OCI-LY7 (cell line): ENCODE measurements at regions not wholly inside any gene's neighbourhood (a gene's known extent, or its start where the extent isn't known, plus 50 kb on each side); places are given as distances from the start of the nearest gene placed in this dataset.

ENCODE experiments used
- BruUV-seq: library from RNA; stranded (reverse); fragments of 400-500 nt; replicated peaks from 2 replicates; lab custom pipeline; 2021; lab: Mats Ljungman, UMichigan
- CTCF ChIA-PET: fragments of 300-600 bp; sonication (Branson Sonifier 250); formaldehyde crosslinking; loops from one replicate; lab custom pipeline; 2022; ENCODE audit warnings: antibody characterized with exemption; ENCODE audit not compliant: unreplicated experiment; lab: Charles Lee
- POLR2A ChIA-PET: fragments of 300-600 bp; sonication (Branson Sonifier 250); formaldehyde crosslinking; loops from one replicate; lab custom pipeline; 2022; ENCODE audit warnings: antibody characterized with exemption; lab: Charles Lee
- DNase-seq: peaks from one replicate; pipeline ENCODE4 v3.0.0-alpha.2; 2015; ENCODE audit warnings: low spot score
- H2AFZ ChIP-seq: fragments of 200-600 bp; sonication (generic), shearing (Covaris generic); 2 replicates; pipeline ENCODE4 v1.6.1; 2014; ENCODE audit warnings: mild to moderate bottlenecking, antibody characterized with exemption, low read length, moderate library complexity
- H3K27ac ChIP-seq: fragments of 200-600 bp; sonication (generic); 2 replicates; pipeline ENCODE4 v1.5.1; 2014; ENCODE audit warnings: mixed run types, low read depth, mild to moderate bottlenecking, moderate library complexity, low read length, inconsistent platforms; ENCODE audit not compliant: poor library complexity, severe bottlenecking
- H3K36me3 ChIP-seq: fragments of 200-600 bp; sonication (generic); 2 replicates; pipeline ENCODE4 v1.6.1; 2014; ENCODE audit warnings: mild to moderate bottlenecking, antibody characterized with exemption, low read length, moderate library complexity, mixed read lengths; ENCODE audit not compliant: insufficient read depth
- H3K4me1 ChIP-seq: fragments of 200-600 bp; sonication (generic); 2 replicates; pipeline ENCODE4 v1.5.1; 2014; ENCODE audit warnings: mild to moderate bottlenecking, low read length; ENCODE audit not compliant: insufficient read depth, poor library complexity, severe bottlenecking
- H3K4me2 ChIP-seq: fragments of 200-600 bp; sonication (generic); 2 replicates; pipeline ENCODE4 v1.6.1; 2014; ENCODE audit warnings: mild to moderate bottlenecking, low read length
- H3K4me3 ChIP-seq: fragments of 200-600 bp; sonication (generic); 2 replicates; pipeline ENCODE4 v1.5.1; 2014; ENCODE audit warnings: mild to moderate bottlenecking, low read depth, low read length; ENCODE audit not compliant: poor library complexity, severe bottlenecking
- H3K79me2 ChIP-seq: fragments of 200-600 bp; sonication (generic); 2 replicates; pipeline ENCODE4 v1.6.1; 2016; ENCODE audit warnings: low read depth, mild to moderate bottlenecking, low read length, moderate library complexity, mixed read lengths; ENCODE audit not compliant: insufficient read depth
- H3K9me2 ChIP-seq: fragments of 200-600 bp; sonication (generic); 2 replicates; pipeline ENCODE4 v1.6.1; 2016; ENCODE audit warnings: mild to moderate bottlenecking, low read length, mixed read lengths; ENCODE audit not compliant: insufficient read depth
- H3K9me3 ChIP-seq: fragments of 200-600 bp; sonication (generic); 2 replicates; pipeline ENCODE4 v1.6.1; 2014; ENCODE audit warnings: mild to moderate bottlenecking, mixed run types, low read length, mixed read lengths
- H4K20me1 ChIP-seq: fragments of 200-600 bp; sonication (generic); 2 replicates; pipeline ENCODE4 v1.6.1; 2014; ENCODE audit warnings: mild to moderate bottlenecking, antibody characterized with exemption, low read length, moderate library complexity, mixed read lengths; ENCODE audit not compliant: insufficient read depth
- EZH2phosphoT487 ChIP-seq: fragments of 200-600 bp; sonication (generic); IDR thresholded peaks from 2 replicates; pipeline ENCODE4 v1.6.1; 2018; ENCODE audit warnings: low read depth, borderline replicate concordance, mild to moderate bottlenecking, mixed run types, antibody characterized with exemption, low read length, moderate library complexity, mixed read lengths
- intact Hi-C: fragments of 100-400 bp; cut with micrococcal nuclease; formaldehyde crosslinking; loops from one replicate; pipeline ENCODE4 v1.10.0; 2022; ENCODE audit not compliant: unreplicated experiment
- TF ChIP-seq, protein P1 (sequence below): fragments of 200-600 bp; sonication (generic); conservative IDR thresholded peaks from 2 replicates; pipeline ENCODE4 v1.5.1; 2014; ENCODE audit warnings: mild to moderate bottlenecking, antibody characterized with exemption, low read length, moderate library complexity, mixed read lengths

DNA sequence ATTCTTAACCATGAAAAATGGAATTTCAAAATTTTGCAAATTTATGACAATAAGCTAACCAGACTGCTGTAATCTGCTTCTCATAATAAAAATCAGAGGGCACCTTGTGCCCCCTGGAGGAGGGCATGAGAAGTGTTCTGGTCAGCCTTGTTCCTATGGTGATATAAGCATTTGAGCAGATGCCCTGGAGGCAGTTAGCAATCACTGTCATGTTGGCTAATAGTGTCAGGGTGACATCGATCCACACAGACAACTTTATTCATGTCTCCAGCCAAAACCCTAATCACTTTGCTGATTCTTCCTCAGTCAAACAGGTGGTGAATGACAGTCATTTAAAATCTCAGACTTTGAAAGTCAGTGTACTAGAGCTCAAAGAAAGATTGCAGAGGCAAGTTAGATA lies 943.0 kb downstream of the GALC start:
- intact Hi-C loops: no loop called here
- Histone ChIP-seq H3K79me2 (no peaks in the 10 kb centered on the region), H3K4me1 (peaks cover 29% of the 10 kb centered on the region), H2AFZ (peak overlapping the region; percentile 86; the same call in 1 of the 2 replicates), H3K9me2 (no peaks in the 10 kb centered on the region), H3K36me3 (no peaks in the 10 kb centered on the region; the same call in 1 of the 2 replicates), H3K27ac (peak overlapping the region; percentile 1), H3K9me3 (no peaks in the 10 kb centered on the region), H3K4me3 (no peak overlapping the region), H3K4me2 (peak overlapping the region; percentile 19; the same call in 1 of the 2 replicates), H4K20me1 (no peaks in the 10 kb centered on the region)
- POLR2A ChIA-PET: interaction anchor here (0.5 to 4.2 kb wide), 8 partner anchors 8 to 563 kb away, joined by 3 to 16 read pairs (median 4); no protein-coding TSS in a partner anchor
- no peak for TF ChIP-seq EZH2phosphoT487
- TF ChIP-seq, protein P1, sequence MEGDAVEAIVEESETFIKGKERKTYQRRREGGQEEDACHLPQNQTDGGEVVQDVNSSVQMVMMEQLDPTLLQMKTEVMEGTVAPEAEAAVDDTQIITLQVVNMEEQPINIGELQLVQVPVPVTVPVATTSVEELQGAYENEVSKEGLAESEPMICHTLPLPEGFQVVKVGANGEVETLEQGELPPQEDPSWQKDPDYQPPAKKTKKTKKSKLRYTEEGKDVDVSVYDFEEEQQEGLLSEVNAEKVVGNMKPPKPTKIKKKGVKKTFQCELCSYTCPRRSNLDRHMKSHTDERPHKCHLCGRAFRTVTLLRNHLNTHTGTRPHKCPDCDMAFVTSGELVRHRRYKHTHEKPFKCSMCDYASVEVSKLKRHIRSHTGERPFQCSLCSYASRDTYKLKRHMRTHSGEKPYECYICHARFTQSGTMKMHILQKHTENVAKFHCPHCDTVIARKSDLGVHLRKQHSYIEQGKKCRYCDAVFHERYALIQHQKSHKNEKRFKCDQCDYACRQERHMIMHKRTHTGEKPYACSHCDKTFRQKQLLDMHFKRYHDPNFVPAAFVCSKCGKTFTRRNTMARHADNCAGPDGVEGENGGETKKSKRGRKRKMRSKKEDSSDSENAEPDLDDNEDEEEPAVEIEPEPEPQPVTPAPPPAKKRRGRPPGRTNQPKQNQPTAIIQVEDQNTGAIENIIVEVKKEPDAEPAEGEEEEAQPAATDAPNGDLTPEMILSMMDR: peak; percentile 86
- no TSS peak for BruUV-seq
- CTCF ChIA-PET: interaction anchor here (1.2 to 1.5 kb wide), 3 partner anchors 8 to 22 kb away, joined by 3 to 5 read pairs (median 4); no protein-coding TSS in a partner anchor
- peak; percentile 67 for DNase-seq

DNA sequence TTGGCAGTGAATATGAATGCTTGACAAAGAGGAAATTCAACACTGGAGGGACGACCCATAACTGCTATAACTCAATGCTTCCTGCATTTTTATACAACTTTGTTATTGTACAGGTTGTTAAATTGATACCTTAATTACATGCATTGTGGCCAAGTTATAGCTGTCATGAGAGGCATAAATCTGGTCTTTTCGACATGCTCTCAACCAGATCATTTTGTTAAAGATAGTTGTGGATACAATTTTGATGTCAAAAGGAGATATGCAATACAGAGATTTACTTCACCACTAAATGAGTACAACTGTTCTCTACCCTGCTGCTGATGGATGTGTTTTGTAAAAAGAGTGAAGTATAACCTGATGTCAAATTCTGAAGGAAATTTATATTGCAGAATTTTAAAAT lies 946.0 kb downstream of the GALC start:
- Histone ChIP-seq H3K9me3 (no peaks in the 10 kb centered on the region), H3K4me2 (no peak overlapping the region), H3K9me2 (no peaks in the 10 kb centered on the region), H4K20me1 (no peaks in the 10 kb centered on the region), H2AFZ (peak overlapping the region; percentile 77), H3K4me1 (peaks cover 36% of the 10 kb centered on the region), H3K79me2 (no peaks in the 10 kb centered on the region), H3K4me3 (no peak overlapping the region), H3K36me3 (no peaks in the 10 kb centered on the region), H3K27ac (no peak overlapping the region)
- intact Hi-C loops: no loop called here
- BruUV-seq: no TSS peak
- POLR2A ChIA-PET: interaction anchor here (0.8 to 4.2 kb wide), 5 partner anchors 9 to 275 kb away, joined by 3 to 16 read pairs (median 3); no protein-coding TSS in a partner anchor
- TF ChIP-seq, protein P1: no peak
- no peak for TF ChIP-seq EZH2phosphoT487
- DNase-seq: no peak
- CTCF ChIA-PET: no interaction called here

DNA sequence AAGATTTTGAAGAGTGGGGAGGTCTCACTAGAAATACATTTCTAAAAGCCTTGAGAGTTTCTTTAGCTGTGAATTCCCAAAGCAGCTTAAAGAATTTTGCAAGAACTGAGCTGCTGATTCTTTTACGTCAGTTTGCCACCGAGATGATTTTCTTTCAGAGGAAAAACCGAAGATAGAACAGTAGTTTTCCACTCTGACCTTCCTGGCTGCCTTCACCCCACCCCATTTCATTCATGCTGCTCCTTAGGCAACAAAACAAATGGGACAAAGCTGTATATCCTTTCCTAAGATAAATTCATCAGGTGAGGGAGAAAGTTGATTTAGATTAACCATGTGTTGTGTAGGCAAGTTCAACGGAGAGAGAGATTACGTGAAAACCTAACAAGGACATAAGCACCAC lies 947.0 kb downstream of the GALC start:
- Histone ChIP-seq H3K9me2 (no peaks in the 10 kb centered on the region), H3K9me3 (no peaks in the 10 kb centered on the region), H4K20me1 (no peaks in the 10 kb centered on the region), H3K27ac (no peak overlapping the region), H2AFZ (no peak overlapping the region), H3K4me2 (no peak overlapping the region), H3K4me3 (no peak overlapping the region), H3K4me1 (peaks cover 38% of the 10 kb centered on the region), H3K79me2 (no peaks in the 10 kb centered on the region), H3K36me3 (no peaks in the 10 kb centered on the region)
- BruUV-seq: no TSS peak
- POLR2A ChIA-PET: interaction anchor here (0.6 to 1.5 kb wide), 5 partner anchors 10 to 107 kb away, joined by 3 to 5 read pairs (median 4); no protein-coding TSS in a partner anchor
- intact Hi-C loops: no loop called here
- CTCF ChIA-PET: no interaction called here
- no peak for TF ChIP-seq EZH2phosphoT487
- TF ChIP-seq, protein P1: no peak
- no peak for DNase-seq
